ENCODE measurements at regions not wholly inside any gene's neighbourhood (a gene's known extent, or its start where the extent isn't known, plus 50 kb on each side); places are given as distances from the start of the nearest gene placed in this dataset.

DNA sequence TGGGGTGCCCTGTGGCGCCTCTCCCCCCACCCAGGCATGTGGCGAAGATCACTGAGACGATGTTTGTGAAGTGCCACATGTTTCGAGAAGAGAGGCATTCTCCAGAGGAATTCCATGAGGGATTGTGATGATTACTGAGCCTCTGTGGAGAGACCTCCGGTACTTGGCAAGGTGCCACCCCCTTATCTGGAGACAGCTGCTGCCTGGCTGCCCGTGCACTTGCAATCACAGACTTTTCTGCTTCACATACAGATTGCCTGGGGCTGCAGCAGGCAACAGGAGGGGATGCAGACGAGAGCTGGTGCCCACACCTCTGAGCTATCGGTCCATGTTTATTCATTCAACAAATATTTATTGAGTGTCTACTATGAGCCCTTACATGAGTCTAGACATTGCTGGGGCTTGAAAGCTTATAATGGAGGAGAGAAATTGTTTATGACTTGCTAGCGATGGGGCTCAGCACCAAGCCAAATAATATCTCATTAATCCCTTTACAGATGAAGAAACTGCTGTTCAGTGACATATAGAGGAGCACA, 317.2 kb upstream of the ZFHX3 start:
- no peaks in the 10 kb centered on the region for H3K4me1 ChIP-seq (ENCODE audit: control insufficient read depth, insufficient read depth, low read length)
- H3K9me3 ChIP-seq (ENCODE audit: control insufficient read depth in 2 of 2, low read length in 2 of 2): peaks cover 0 to 5% of the 10 kb centered on the region in 2 donors
- no peak overlapping the region for H3K4me3 ChIP-seq (ENCODE audit: low read length in 2 of 2)
- H3K27ac ChIP-seq (ENCODE audit: low read length): no peak overlapping the region
- H3K9ac ChIP-seq (ENCODE audit: low read length in 2 of 2): no peak overlapping the region
- no peaks in the 10 kb centered on the region for H3K36me3 ChIP-seq (ENCODE audit: control insufficient read depth in 2 of 2, insufficient read depth in 2 of 2, low read length in 2 of 2)
- no peaks in the 10 kb centered on the region for H3K27me3 ChIP-seq (ENCODE audit: control insufficient read depth in 1 of 2, insufficient read depth in 2 of 2, low read length in 2 of 2)

DNA sequence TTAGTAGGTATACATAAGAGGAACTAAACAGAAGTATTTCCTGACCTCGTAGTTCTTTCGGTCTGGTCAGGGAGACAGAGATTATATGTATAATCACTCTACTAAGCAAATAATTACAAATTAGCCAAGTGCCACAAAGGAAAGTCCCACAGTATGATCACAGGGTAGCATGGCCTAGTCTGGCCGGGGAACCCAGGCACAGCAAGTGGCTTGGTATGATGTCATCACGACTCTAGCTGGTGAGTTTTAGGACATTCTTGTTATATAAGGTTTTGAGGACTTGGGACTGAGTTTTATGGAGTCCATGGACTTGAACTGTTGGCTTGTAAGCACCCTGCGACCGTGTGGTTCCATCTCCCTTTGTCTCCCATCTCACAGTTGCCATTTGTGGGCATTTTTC, 316.5 kb upstream of the ZFHX3 start:
- Histone ChIP-seq H3K9ac (ENCODE audit: low read length in 2 of 2) (no peak overlapping the region), H3K27me3 (ENCODE audit: control insufficient read depth in 1 of 2, insufficient read depth in 2 of 2, low read length in 2 of 2) (no peaks in the 10 kb centered on the region), H3K4me3 (ENCODE audit: low read length in 2 of 2) (no peak overlapping the region), H3K4me1 (ENCODE audit: control insufficient read depth, insufficient read depth, low read length) (no peaks in the 10 kb centered on the region), H3K27ac (ENCODE audit: low read length) (no peak overlapping the region), H3K9me3 (ENCODE audit: control insufficient read depth in 2 of 2, low read length in 2 of 2) (peaks cover 0 to 5% of the 10 kb centered on the region in 2 donors), H3K36me3 (ENCODE audit: control insufficient read depth in 2 of 2, insufficient read depth in 2 of 2, low read length in 2 of 2) (no peaks in the 10 kb centered on the region)

DNA sequence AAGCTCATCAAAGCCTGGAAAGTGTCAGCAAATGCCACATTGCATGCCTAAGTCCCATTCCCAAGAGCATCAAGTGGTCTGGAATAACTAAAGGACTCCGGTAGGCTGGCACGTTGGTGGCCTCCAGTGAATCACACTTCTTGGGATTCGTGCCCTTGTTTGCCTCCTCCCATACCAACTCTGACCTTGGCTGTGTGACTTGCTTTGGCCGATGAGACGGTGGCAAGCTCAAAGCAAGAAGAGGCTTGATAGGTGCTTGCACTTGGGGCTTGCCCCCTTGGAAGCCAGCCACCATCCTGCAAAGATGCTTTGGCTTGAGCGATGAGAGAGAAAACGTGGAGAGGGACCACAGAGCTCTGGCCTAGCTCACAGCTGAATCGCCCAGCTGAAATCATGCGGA, 313.1 kb upstream of the ZFHX3 start:
- H3K4me3 ChIP-seq (ENCODE audit: low read length in 2 of 2): no peak overlapping the region
- no peaks in the 10 kb centered on the region for H3K36me3 ChIP-seq (ENCODE audit: control insufficient read depth in 2 of 2, insufficient read depth in 2 of 2, low read length in 2 of 2)
- no peak overlapping the region for H3K27ac ChIP-seq (ENCODE audit: low read length)
- no peak overlapping the region for H3K9ac ChIP-seq (ENCODE audit: low read length in 2 of 2)
- peaks cover 0 to 5% of the 10 kb centered on the region in 2 donors for H3K9me3 ChIP-seq (ENCODE audit: control insufficient read depth in 2 of 2, low read length in 2 of 2)
- no peaks in the 10 kb centered on the region for H3K4me1 ChIP-seq (ENCODE audit: control insufficient read depth, insufficient read depth, low read length)
- no peaks in the 10 kb centered on the region for H3K27me3 ChIP-seq (ENCODE audit: control insufficient read depth in 1 of 2, insufficient read depth in 2 of 2, low read length in 2 of 2)

DNA sequence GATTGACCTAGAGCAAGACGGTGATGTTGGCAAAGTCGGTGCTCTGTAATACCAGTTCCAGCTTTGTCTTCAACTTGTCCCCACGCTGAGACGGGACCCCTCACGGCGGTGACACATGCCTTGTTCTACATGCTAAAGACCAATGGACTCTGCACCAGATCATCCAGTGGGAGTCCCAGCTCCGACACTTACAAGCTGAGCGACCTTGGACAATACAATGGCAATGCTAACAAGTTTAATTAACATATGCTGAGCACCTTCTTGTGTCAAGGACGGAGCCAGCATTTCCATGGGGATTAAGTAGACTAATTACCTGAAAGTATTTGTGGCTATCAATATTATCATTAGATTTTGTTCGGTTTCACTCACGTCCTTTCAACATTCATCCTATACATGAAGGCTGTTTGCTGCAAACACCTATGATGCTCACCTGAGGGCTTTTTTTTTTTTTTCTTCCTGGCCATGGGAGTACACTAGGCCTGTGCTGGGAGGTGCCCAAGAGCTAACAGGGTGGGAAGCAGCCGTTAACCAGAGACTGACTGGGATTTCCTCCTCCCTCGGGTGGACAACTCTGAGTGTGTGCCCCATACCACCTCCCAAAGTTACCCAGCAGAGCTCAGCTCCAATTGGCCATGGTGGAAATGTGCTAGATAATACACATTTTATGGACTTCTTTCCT, 308.6 kb upstream of the ZFHX3 start:
- Histone ChIP-seq H3K9ac (ENCODE audit: low read length in 2 of 2) (no peak overlapping the region), H3K4me1 (ENCODE audit: control insufficient read depth, insufficient read depth, low read length) (no peaks in the 10 kb centered on the region), H3K36me3 (ENCODE audit: control insufficient read depth in 2 of 2, insufficient read depth in 2 of 2, low read length in 2 of 2) (no peaks in the 10 kb centered on the region), H3K9me3 (ENCODE audit: control insufficient read depth in 2 of 2, low read length in 2 of 2) (no peaks in the 10 kb centered on the region), H3K4me3 (ENCODE audit: low read length in 2 of 2) (no peak overlapping the region), H3K27me3 (ENCODE audit: control insufficient read depth in 1 of 2, insufficient read depth in 2 of 2, low read length in 2 of 2) (no peaks in the 10 kb centered on the region), H3K27ac (ENCODE audit: low read length) (no peak overlapping the region)

DNA sequence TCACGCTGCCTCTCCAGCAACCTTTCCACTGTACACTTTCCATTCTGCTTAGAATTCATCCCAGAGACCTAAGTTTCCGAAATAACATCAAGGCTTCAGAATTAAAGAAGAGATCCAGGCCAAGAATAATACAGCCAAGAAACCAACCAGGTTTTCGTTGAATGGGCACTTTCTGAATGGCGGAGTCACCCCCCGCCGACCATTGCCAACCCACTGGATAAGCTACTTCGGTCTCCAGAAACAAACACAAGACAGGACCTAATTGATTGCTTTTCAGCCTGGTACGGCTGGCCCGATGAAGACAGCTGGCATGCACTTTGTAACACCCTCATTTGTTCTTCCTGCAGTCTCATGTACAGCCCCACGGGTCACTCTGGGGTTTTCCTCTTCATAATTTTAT, 308.1 kb upstream of the ZFHX3 start:
- Histone ChIP-seq H3K27me3 (ENCODE audit: control insufficient read depth in 1 of 2, insufficient read depth in 2 of 2, low read length in 2 of 2) (no peaks in the 10 kb centered on the region), H3K9ac (ENCODE audit: low read length in 2 of 2) (no peak overlapping the region), H3K9me3 (ENCODE audit: control insufficient read depth in 2 of 2, low read length in 2 of 2) (no peaks in the 10 kb centered on the region), H3K4me3 (ENCODE audit: low read length in 2 of 2) (no peak overlapping the region), H3K36me3 (ENCODE audit: control insufficient read depth in 2 of 2, insufficient read depth in 2 of 2, low read length in 2 of 2) (no peaks in the 10 kb centered on the region), H3K27ac (ENCODE audit: low read length) (no peak overlapping the region), H3K4me1 (ENCODE audit: control insufficient read depth, insufficient read depth, low read length) (no peaks in the 10 kb centered on the region)

DNA sequence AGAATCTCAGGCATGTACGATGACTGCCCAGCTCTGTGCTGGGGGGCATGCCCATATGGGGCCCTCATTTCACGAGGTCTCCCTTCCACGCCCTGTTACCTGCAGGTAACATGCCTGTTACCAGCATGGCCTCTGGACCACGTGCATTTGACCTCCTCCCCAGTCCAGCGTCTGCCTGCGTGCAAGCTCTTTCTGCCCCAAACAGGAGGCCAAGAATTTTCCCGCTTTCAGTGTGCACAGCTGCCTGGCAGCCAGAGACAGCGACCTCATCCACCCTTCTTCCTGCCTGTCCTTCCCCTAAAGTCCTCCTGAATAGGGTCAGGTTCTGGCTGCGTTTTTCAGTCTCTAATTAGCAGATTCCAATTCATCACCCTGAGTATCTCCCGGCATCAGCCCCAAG, 306.5 kb upstream of the ZFHX3 start:
- Histone ChIP-seq H3K36me3 (ENCODE audit: control insufficient read depth in 2 of 2, insufficient read depth in 2 of 2, low read length in 2 of 2) (no peaks in the 10 kb centered on the region), H3K9ac (ENCODE audit: low read length in 2 of 2) (no peak overlapping the region), H3K27me3 (ENCODE audit: control insufficient read depth in 1 of 2, insufficient read depth in 2 of 2, low read length in 2 of 2) (no peaks in the 10 kb centered on the region), H3K9me3 (ENCODE audit: control insufficient read depth in 2 of 2, low read length in 2 of 2) (no peaks in the 10 kb centered on the region), H3K4me3 (ENCODE audit: low read length in 2 of 2) (no peak overlapping the region), H3K27ac (ENCODE audit: low read length) (no peak overlapping the region), H3K4me1 (ENCODE audit: control insufficient read depth, insufficient read depth, low read length) (no peaks in the 10 kb centered on the region)

DNA sequence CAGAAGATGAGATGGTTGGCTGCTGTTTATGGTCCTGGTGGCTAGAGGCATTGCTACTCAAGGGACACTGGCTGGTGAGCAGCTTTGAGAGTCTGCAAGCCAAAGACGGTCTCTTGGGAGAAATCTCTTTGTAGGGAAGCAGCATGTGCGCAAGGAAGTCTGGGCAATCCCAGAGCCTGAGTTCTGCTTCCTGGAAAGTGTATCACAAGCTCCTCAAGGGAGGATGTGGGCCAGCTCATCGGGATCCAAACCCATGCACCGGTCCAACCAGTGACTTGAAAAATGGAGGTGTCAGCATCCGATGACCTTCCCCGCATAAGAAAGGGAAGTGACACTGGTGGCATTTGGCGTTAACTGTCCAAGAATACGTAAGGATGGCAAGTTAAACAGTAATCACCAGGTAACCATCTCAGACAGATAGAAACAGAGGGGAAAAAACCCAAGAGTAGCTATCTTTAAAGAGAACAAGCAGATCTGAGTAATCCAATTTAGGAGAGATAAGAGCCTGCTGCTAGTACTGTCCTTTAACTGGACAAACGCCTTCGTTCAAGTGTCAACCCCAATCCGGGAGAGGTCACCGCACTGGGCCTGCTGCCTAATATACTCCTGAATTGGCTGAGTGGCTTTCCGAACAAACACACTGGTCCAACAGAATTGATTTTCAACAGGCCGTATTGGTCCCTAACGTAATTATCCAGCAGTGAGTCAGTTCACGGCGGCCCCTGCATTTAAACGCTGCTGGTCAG, 303.0 kb upstream of the ZFHX3 start:
- Histone ChIP-seq H3K27me3 (ENCODE audit: control insufficient read depth in 1 of 2, insufficient read depth in 2 of 2, low read length in 2 of 2) (no peaks in the 10 kb centered on the region), H3K4me1 (ENCODE audit: control insufficient read depth, insufficient read depth, low read length) (peaks cover 8% of the 10 kb centered on the region), H3K9ac (ENCODE audit: low read length in 2 of 2) (no peak overlapping the region), H3K27ac (ENCODE audit: low read length) (no peak overlapping the region), H3K4me3 (ENCODE audit: low read length in 2 of 2) (no peak overlapping the region), H3K36me3 (ENCODE audit: control insufficient read depth in 2 of 2, insufficient read depth in 2 of 2, low read length in 2 of 2) (no peaks in the 10 kb centered on the region), H3K9me3 (ENCODE audit: control insufficient read depth in 2 of 2, low read length in 2 of 2) (no peaks in the 10 kb centered on the region)

DNA sequence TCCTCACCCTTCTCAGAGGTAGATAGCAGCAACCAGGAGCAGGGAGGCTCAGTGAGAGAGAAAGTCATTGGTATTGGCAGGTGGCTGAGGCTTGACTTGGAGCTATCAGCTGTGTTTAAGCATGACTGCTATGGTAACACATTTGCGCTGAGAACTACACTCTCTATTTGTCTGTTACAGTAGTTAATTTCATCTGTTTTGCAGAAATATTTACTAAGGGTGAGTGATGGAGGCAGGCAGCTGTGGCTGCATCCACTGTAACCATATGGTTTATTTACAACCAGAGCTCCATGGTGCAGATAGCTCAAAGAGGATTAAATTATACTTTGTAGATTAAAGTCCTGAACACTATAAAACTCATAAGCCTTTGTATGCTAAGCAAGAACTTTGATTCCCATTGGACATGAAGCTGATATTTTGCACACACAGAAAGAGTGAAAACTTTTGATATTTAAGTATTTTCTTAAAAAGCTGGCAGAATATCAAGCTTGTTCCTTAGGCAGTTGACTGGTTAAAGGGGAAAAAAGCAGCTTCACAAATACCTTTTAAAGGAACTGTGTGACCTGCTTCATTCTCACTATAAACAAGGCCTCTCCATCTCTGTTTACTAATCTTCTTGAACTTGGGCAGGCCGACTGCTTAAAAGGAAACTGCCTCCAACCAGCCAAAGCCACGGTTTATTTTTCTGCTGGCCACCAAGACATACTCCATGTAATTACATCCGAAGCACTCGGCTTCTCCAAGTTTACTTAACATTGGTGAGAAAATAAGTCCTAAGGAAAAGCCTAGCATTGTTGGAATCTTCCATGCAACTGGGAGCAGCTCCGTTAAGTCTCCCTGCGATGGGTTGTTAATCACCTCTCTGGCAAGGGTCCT, 299.8 kb upstream of the ZFHX3 start:
- Histone ChIP-seq H3K4me1 (ENCODE audit: control insufficient read depth, insufficient read depth, low read length) (peaks cover 8% of the 10 kb centered on the region), H3K9me3 (ENCODE audit: control insufficient read depth in 2 of 2, low read length in 2 of 2) (no peaks in the 10 kb centered on the region), H3K36me3 (ENCODE audit: control insufficient read depth in 2 of 2, insufficient read depth in 2 of 2, low read length in 2 of 2) (no peaks in the 10 kb centered on the region), H3K9ac (ENCODE audit: low read length in 2 of 2) (no peak overlapping the region), H3K27me3 (ENCODE audit: control insufficient read depth in 1 of 2, insufficient read depth in 2 of 2, low read length in 2 of 2) (no peaks in the 10 kb centered on the region), H3K4me3 (ENCODE audit: low read length in 2 of 2) (no peak overlapping the region), H3K27ac (ENCODE audit: low read length) (no peak overlapping the region)

DNA sequence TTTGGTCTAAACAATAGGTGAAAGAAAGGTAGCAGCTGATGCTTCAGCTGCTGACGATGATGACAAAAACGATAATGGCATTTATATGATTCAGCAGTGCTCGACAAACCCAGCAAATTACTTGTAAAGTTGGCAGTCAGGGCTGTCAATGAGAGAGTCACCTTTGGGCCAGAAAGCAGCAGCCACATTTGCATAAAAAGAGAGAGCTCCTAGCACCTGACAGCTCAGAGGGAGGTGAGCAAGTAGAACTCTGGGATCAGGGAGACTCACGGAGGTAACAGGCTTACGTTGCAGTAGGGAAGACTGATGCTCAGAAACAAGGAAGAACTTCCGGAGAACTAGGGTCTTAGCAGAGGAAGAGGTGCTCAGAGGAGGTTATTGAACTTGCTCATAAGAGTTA, 291.9 kb upstream of the ZFHX3 start:
- Histone ChIP-seq H3K27me3 (ENCODE audit: control insufficient read depth in 1 of 2, insufficient read depth in 2 of 2, low read length in 2 of 2) (no peaks in the 10 kb centered on the region), H3K4me3 (ENCODE audit: low read length in 2 of 2) (no peak overlapping the region), H3K9me3 (ENCODE audit: control insufficient read depth in 2 of 2, low read length in 2 of 2) (no peaks in the 10 kb centered on the region), H3K27ac (ENCODE audit: low read length) (no peak overlapping the region), H3K4me1 (ENCODE audit: control insufficient read depth, insufficient read depth, low read length) (no peaks in the 10 kb centered on the region), H3K9ac (ENCODE audit: low read length in 2 of 2) (no peak overlapping the region), H3K36me3 (ENCODE audit: control insufficient read depth in 2 of 2, insufficient read depth in 2 of 2, low read length in 2 of 2) (no peaks in the 10 kb centered on the region)

DNA sequence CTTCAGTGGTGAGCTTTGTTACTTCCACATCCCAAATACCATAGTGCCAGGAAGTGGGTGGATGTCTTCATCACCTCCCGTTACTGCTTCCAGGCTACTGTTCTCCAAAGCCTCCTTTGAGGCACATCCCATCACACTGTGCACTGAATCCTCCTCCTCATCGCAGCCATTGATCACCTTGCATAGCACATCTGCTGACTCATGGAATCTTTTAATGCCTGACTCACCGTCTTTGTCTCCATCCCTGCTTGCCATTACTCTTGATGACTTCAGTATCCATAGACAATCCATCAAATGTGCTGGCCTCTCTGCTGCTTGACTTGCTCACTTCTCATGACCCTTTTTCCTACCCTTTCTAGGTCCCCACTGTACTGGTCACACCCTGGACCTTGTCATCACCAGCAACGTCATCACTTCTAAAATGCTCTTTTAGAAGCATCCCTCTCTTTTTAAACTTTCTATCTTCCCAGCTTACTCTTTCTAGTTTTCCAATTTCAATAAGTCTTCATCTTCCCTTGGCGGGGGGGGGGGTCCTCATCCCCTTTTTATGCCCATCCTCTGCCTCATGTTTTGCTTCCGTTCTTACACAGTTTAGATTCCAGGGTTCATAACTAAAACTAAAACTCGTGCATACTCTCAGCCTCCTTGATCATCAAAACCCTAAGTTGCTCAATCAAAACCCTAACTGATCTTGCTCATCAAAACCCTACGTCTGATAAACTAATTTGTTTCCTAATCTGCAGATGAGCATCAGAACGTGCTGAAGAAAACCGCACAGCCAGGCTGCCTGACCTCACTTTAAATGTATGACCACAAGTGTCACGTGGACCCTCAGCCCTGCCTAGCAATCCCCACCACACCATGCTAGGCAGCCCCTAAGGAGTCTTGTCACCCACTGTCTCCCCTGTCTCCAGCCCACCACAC, 289.7 kb upstream of the ZFHX3 start:
- no peaks in the 10 kb centered on the region for H3K27me3 ChIP-seq (ENCODE audit: control insufficient read depth in 1 of 2, insufficient read depth in 2 of 2, low read length in 2 of 2)
- no peak overlapping the region for H3K27ac ChIP-seq (ENCODE audit: low read length)
- H3K4me1 ChIP-seq (ENCODE audit: control insufficient read depth, insufficient read depth, low read length): no peaks in the 10 kb centered on the region
- no peaks in the 10 kb centered on the region for H3K36me3 ChIP-seq (ENCODE audit: control insufficient read depth in 2 of 2, insufficient read depth in 2 of 2, low read length in 2 of 2)
- no peaks in the 10 kb centered on the region for H3K9me3 ChIP-seq (ENCODE audit: control insufficient read depth in 2 of 2, low read length in 2 of 2)
- no peak overlapping the region for H3K4me3 ChIP-seq (ENCODE audit: low read length in 2 of 2)
- no peak overlapping the region for H3K9ac ChIP-seq (ENCODE audit: low read length in 2 of 2)

Data from stomach smooth muscle (tissue), 2 donors.